Right lobe of liver (tissue), 4 donors: ENCODE measurements at regions not wholly inside any gene's neighbourhood (a gene's known extent, or its start where the extent isn't known, plus 50 kb on each side); places are given as distances from the start of the nearest gene placed in this dataset.

Experiments
- POLR2A ChIP-seq: fragments of 450-650 bp; IDR thresholded peaks from one replicate; pipeline ENCODE4 v1.6.1; 2017; ENCODE audit warnings: antibody characterized with exemption, mild to moderate bottlenecking
- TF ChIP-seq, protein P1 (sequence below), 4 donors: fragments of 200-600 bp in 3 of 4; fragments of 450-650 bp in 1 of 4; IDR thresholded peaks; one replicate each; pipeline versions ENCODE4 v1.5.1 to v1.8.0; 2016 to 2022; ENCODE audit warnings: antibody characterized with exemption in 4 of 4, mild to moderate bottlenecking in 2 of 4
- donor health status: DM: no; HTN: no; CAD: no.
- donor health status: DM: no; HTN: no; CAD: no.
- donor health status: DM: no; HTN: yes; CAD: no.

DNA sequence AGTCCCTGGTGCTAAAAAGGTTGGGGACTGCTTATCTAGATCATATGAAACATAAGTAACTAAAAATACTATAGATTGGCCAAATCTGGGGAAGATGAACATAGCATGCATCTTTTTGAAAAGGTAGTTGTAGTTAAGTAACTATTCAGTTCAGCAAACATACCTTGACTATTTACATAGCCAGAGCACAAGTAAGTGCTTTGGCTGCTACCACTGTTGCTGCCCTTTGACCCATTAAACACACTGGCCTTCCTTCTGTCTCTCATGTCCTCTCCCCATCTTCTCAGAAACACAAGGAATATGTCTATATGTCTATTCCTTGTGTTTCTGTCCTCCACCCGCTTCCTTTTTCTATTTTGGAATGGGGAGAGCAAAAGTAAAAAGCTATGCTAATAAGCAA lies 87.9 kb upstream of the SPRY1 start:
- TF ChIP-seq, protein P1, sequence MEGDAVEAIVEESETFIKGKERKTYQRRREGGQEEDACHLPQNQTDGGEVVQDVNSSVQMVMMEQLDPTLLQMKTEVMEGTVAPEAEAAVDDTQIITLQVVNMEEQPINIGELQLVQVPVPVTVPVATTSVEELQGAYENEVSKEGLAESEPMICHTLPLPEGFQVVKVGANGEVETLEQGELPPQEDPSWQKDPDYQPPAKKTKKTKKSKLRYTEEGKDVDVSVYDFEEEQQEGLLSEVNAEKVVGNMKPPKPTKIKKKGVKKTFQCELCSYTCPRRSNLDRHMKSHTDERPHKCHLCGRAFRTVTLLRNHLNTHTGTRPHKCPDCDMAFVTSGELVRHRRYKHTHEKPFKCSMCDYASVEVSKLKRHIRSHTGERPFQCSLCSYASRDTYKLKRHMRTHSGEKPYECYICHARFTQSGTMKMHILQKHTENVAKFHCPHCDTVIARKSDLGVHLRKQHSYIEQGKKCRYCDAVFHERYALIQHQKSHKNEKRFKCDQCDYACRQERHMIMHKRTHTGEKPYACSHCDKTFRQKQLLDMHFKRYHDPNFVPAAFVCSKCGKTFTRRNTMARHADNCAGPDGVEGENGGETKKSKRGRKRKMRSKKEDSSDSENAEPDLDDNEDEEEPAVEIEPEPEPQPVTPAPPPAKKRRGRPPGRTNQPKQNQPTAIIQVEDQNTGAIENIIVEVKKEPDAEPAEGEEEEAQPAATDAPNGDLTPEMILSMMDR (IDR thresholded peaks at IDR 0.05), result no peak
- no peak for TF ChIP-seq POLR2A
